ENCODE measurements at regions not wholly inside any gene's neighbourhood (a gene's known extent, or its start where the extent isn't known, plus 50 kb on each side); places are given as distances from the start of the nearest gene placed in this dataset.
"Not testable (repeated sequence)": the region's sequence is repeated elsewhere in the genome, so short reads cannot be mapped to it uniquely, and the experiment has no call there.

- DNase-seq (ENCODE audit: low read depth) = no peak
Measured at GRCh38 chr9:88267283-88267682, 121.0 kb upstream of the SPIN1 start.

GRCh38 chr9:88266416-88266815, 121.8 kb upstream of the SPIN1 start:
- H3K4me3 ChIP-seq (ENCODE audit: low read depth, low read length) = no peak overlapping the region
- no peak for DNase-seq (ENCODE audit: low read depth)
- no peak for TF ChIP-seq CTCF (conservative IDR thresholded peaks at IDR 0.05; ENCODE audit: low read depth, low read length)

More at GRCh38 chr9:88267283-88267682, 121.0 kb upstream of the SPIN1 start:
- no peak overlapping the region for H3K4me3 ChIP-seq (ENCODE audit: low read depth, low read length)
- no peak for TF ChIP-seq CTCF (conservative IDR thresholded peaks at IDR 0.05; ENCODE audit: low read depth, low read length)

DNA sequence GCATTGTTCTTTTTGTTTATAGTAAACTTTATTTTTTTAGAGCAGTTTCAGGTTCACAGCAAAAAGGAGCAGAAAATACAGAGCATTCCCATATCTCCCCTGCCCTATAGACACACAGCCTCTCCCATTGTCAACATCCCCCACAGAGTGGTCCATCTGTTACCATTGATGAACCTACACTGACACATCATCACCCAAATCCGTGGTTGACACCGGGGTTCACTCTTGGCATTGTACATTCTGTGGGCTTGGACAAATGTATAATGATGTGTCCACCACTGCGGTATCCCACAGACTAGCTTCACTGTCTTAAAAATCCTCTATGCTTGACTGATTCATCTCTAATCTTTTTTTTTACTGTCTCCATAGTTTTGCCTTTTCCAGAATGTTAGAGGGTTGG, 120.7 kb upstream of the SPATA31C2 start:
- H3K4me3 ChIP-seq (ENCODE audit: low read depth, low read length) = no peak overlapping the region
- no peak for TF ChIP-seq CTCF (conservative IDR thresholded peaks at IDR 0.05; ENCODE audit: low read depth, low read length)
- DNase-seq (ENCODE audit: low read depth) = no peak

DNA sequence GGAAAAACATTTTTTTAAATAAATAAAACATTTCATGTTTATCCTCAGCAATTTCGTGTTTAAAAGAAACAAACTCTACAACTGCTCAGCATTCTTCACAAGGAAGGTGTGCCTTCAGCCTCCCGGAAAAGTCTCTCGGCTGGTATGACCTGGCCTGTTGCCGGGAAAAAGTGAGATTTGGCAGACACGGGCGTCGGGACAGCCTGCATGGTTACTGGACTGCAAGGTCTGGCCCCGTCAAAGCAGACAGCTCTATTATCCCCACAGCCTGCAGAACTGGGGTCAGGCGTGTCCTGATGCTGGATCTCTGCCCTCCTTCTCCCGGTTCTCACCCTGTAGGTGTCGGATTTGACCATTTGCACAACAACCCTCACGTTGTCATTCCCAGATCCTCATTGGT, 120.3 kb upstream of the SPATA31C2 start:
- TF ChIP-seq CTCF (conservative IDR thresholded peaks at IDR 0.05; ENCODE audit: low read depth, low read length) = no peak
- DNase-seq (ENCODE audit: low read depth) = no peak

GRCh38 chr9:88258024-88258423, 119.7 kb upstream of the SPATA31C2 start:
- no peak for TF ChIP-seq CTCF (conservative IDR thresholded peaks at IDR 0.05; ENCODE audit: low read depth, low read length)
- DNase-seq (ENCODE audit: low read depth) = peak; percentile 61

More for the DNA sequence above, 120.3 kb upstream of the SPATA31C2 start:
- no peak overlapping the region for H3K4me3 ChIP-seq (ENCODE audit: low read depth, low read length)

GRCh38 chr9:88256216-88256615, 117.9 kb upstream of the SPATA31C2 start:
- no peak for TF ChIP-seq CTCF (conservative IDR thresholded peaks at IDR 0.05; ENCODE audit: low read depth, low read length)
- H3K4me3 ChIP-seq (ENCODE audit: low read depth, low read length) = no peak overlapping the region
- no peak for DNase-seq (ENCODE audit: low read depth)

More at GRCh38 chr9:88258024-88258423, 119.7 kb upstream of the SPATA31C2 start:
- H3K4me3 ChIP-seq (ENCODE audit: low read depth, low read length) = no peak overlapping the region

DNA sequence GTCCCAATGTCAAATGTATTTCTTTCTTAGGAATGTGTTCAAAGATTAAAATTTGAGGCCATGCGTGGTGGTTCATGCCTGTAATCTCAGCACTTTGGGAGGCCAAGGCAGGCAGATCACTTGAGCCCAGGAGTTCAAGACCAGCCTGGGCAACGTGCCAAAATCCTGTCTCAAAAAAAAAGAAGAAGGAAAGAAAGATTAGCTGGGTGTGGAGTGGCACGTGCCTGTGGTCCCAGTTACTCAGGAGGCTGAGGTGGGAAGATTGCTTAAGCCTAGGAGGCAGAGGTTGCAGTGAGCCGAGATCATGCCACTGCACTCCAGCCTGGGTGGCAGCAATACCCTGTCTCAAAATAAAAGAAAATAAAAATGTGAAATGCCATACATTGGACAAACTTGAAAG, 117.5 kb upstream of the SPATA31C2 start:
- DNase-seq (ENCODE audit: low read depth); H3K4me3 ChIP-seq (ENCODE audit: low read depth, low read length): not testable (repeated sequence)

DNA sequence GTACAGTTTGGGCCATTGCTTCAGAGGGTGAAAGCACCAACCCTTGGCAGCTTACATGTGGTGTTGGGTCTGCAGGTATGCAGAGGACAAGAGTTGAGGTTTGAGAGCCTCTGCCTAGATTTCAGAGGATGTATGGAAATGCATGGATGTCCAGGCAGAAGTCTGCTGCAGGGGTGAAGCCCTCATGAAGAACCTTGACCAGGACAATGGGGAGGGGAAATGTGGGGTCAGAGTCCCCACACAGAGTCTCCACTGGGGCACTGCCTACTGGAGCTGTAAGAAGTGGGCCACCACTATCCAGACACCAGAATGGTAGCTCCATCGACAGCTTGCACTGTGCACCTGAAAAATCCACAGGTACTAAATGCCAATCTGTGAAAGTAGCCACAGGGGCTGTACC, 113.6 kb upstream of the SPATA31C2 start:
- no peak for DNase-seq (ENCODE audit: low read depth)
- no peak overlapping the region for H3K4me3 ChIP-seq (ENCODE audit: low read depth, low read length)
- no peak for TF ChIP-seq CTCF (conservative IDR thresholded peaks at IDR 0.05; ENCODE audit: low read depth, low read length)

Measured in epithelial cell of proximal tubule (primary cell).